ENCODE measurements at regions not wholly inside any gene's neighbourhood (a gene's known extent, or its start where the extent isn't known, plus 50 kb on each side); places are given as distances from the start of the nearest gene placed in this dataset.
"Not testable (repeated sequence)": the region's sequence is repeated elsewhere in the genome, so short reads cannot be mapped to it uniquely, and the experiment has no call there.

- Histone ChIP-seq H3K27ac (no peak overlapping the region), H3K4me3 (no peak overlapping the region)
- no peak for TF ChIP-seq CTCF (IDR thresholded peaks at IDR 0.05)
- DNase-seq (ENCODE audit: low spot score): no peak
Measured at GRCh38 chr21:31515253-31515652, 144.2 kb upstream of the SOD1 start.

- no peak for TF ChIP-seq CTCF (IDR thresholded peaks at IDR 0.05)
- DNase-seq (ENCODE audit: low spot score): no peak
- no peak overlapping the region for H3K4me3 ChIP-seq
- H3K27ac ChIP-seq: no peak overlapping the region
Measured at GRCh38 chr21:31514598-31514997, 144.9 kb upstream of the SOD1 start.

- not testable (repeated sequence) for H3K27ac ChIP-seq; DNase-seq (ENCODE audit: low spot score); H3K4me3 ChIP-seq
Measured at GRCh38 chr21:31513541-31513940, 146.0 kb upstream of the SOD1 start.

- H3K4me3 ChIP-seq; DNase-seq (ENCODE audit: low spot score); H3K27ac ChIP-seq: not testable (repeated sequence)
Measured at GRCh38 chr21:31511999-31512398, 147.5 kb upstream of the SOD1 start.

GRCh38 chr21:31511258-31511657 is 148.2 kb upstream of the SOD1 start:
- Histone ChIP-seq H3K4me3 (no peak overlapping the region), H3K27ac (no peak overlapping the region)
- TF ChIP-seq CTCF (IDR thresholded peaks at IDR 0.05): no peak
- no peak for DNase-seq (ENCODE audit: low spot score)

- TF ChIP-seq CTCF (IDR thresholded peaks at IDR 0.05): no peak
- H3K27ac ChIP-seq: no peak overlapping the region
- no peak overlapping the region for H3K4me3 ChIP-seq
- DNase-seq (ENCODE audit: low spot score): no peak
Measured at GRCh38 chr21:31509194-31510017, 150.1 kb upstream of the SOD1 start.

GRCh38 chr21:31505975-31506374 is 153.5 kb upstream of the SOD1 start:
- TF ChIP-seq CTCF (IDR thresholded peaks at IDR 0.05): no peak
- no peak overlapping the region for H3K4me3 ChIP-seq
- no peak for DNase-seq (ENCODE audit: low spot score)

GRCh38 chr21:31503939-31504338 is 155.6 kb upstream of the SOD1 start:
- no peak for DNase-seq (ENCODE audit: low spot score)
- Histone ChIP-seq H3K27ac (no peak overlapping the region), H3K4me3 (no peak overlapping the region)
- no peak for TF ChIP-seq CTCF (IDR thresholded peaks at IDR 0.05)

More at GRCh38 chr21:31505975-31506374, 153.5 kb upstream of the SOD1 start:
- no peak overlapping the region for H3K27ac ChIP-seq
